Muscle layer of duodenum (tissue), 2 donors: ENCODE measurements at regions not wholly inside any gene's neighbourhood (a gene's known extent, or its start where the extent isn't known, plus 50 kb on each side); places are given as distances from the start of the nearest gene placed in this dataset.

Source experiments
- H3K27ac ChIP-seq: one replicate; pipeline ENCODE4 v1.7.0; 2013; ENCODE audit warnings: mild to moderate bottlenecking, low read length
- H3K27me3 ChIP-seq: one replicate; pipeline ENCODE4 v1.7.0; 2013; ENCODE audit warnings: low read depth, mild to moderate bottlenecking, control low read depth, low read length
- H3K36me3 ChIP-seq, 2 donors: one replicate each; pipeline ENCODE4 v1.7.0; 2013; ENCODE audit warnings: low read length in 2 of 2, control low read depth in 1 of 2, mild to moderate bottlenecking in 1 of 2; ENCODE audit not compliant: insufficient read depth in 2 of 2, control insufficient read depth in 1 of 2
- H3K4me1 ChIP-seq, 2 donors: one replicate each; pipeline ENCODE4 v1.7.0; 2013; ENCODE audit warnings: low read length in 2 of 2, mild to moderate bottlenecking in 2 of 2, control low read depth in 1 of 2, moderate library complexity in 1 of 2; ENCODE audit not compliant: insufficient read depth in 2 of 2, control insufficient read depth in 1 of 2
- H3K4me3 ChIP-seq, 2 donors: one replicate each; pipeline ENCODE4 v1.7.0; 2013; ENCODE audit warnings: low read length in 2 of 2, low read depth in 1 of 2, mild to moderate bottlenecking in 1 of 2
- H3K9me3 ChIP-seq, 2 donors: one replicate each; pipeline ENCODE4 v1.7.0; 2013; ENCODE audit warnings: low read length in 2 of 2, control low read depth in 1 of 2, mild to moderate bottlenecking in 1 of 2; ENCODE audit not compliant: control insufficient read depth in 1 of 2
- donor health status: healthy.

- H3K27me3 ChIP-seq, result no peaks in the 10 kb centered on the region
- H3K4me1 ChIP-seq, result no peaks in the 10 kb centered on the region
- H3K36me3 ChIP-seq, result no peaks in the 10 kb centered on the region
- no peaks in the 10 kb centered on the region for H3K9me3 ChIP-seq
- no peak overlapping the region for H3K27ac ChIP-seq
- H3K4me3 ChIP-seq, result no peak overlapping the region
Observed at GRCh38 chr2:103991591-103991990, 862.3 kb upstream of the POU3F3 start.

GRCh38 chr2:104004821-104005220 is 849.1 kb upstream of the POU3F3 start:
- Histone ChIP-seq H3K27ac (no peak overlapping the region), H3K27me3 (no peaks in the 10 kb centered on the region), H3K9me3 (no peaks in the 10 kb centered on the region)

GRCh38 chr2:104016801-104017200 is 837.1 kb upstream of the POU3F3 start:
- H3K27me3 ChIP-seq, result no peaks in the 10 kb centered on the region
- peaks cover 0 to 3% of the 10 kb centered on the region in 2 donors for H3K9me3 ChIP-seq

More at GRCh38 chr2:104004821-104005220, 849.1 kb upstream of the POU3F3 start:
- Histone ChIP-seq H3K36me3 (no peaks in the 10 kb centered on the region), H3K4me1 (no peaks in the 10 kb centered on the region), H3K4me3 (no peak overlapping the region)

GRCh38 chr2:104023306-104023705 is 830.6 kb upstream of the POU3F3 start:
- Histone ChIP-seq H3K4me3 (no peak overlapping the region), H3K9me3 (no peaks in the 10 kb centered on the region), H3K36me3 (no peaks in the 10 kb centered on the region), H3K4me1 (no peaks in the 10 kb centered on the region), H3K27me3 (no peaks in the 10 kb centered on the region), H3K27ac (no peak overlapping the region)

More at GRCh38 chr2:104016801-104017200, 837.1 kb upstream of the POU3F3 start:
- no peak overlapping the region for H3K27ac ChIP-seq
- H3K4me3 ChIP-seq, result no peak overlapping the region
- H3K4me1 ChIP-seq, result no peaks in the 10 kb centered on the region
- no peaks in the 10 kb centered on the region for H3K36me3 ChIP-seq

- Histone ChIP-seq H3K4me1 (no peaks in the 10 kb centered on the region), H3K4me3 (no peak overlapping the region), H3K36me3 (no peaks in the 10 kb centered on the region), H3K9me3 (no peaks in the 10 kb centered on the region), H3K27ac (no peak overlapping the region), H3K27me3 (no peaks in the 10 kb centered on the region)
Observed at GRCh38 chr2:104023765-104024164, 830.1 kb upstream of the POU3F3 start.

- no peaks in the 10 kb centered on the region for H3K27me3 ChIP-seq
- H3K4me3 ChIP-seq, result no peak overlapping the region
- no peaks in the 10 kb centered on the region for H3K9me3 ChIP-seq
- no peaks in the 10 kb centered on the region for H3K4me1 ChIP-seq
- no peak overlapping the region for H3K27ac ChIP-seq
- no peaks in the 10 kb centered on the region for H3K36me3 ChIP-seq
Observed at GRCh38 chr2:104025295-104025694, 828.6 kb upstream of the POU3F3 start.

- H3K4me3 ChIP-seq, result no peak overlapping the region
- H3K27ac ChIP-seq, result no peak overlapping the region
- no peaks in the 10 kb centered on the region for H3K27me3 ChIP-seq
- H3K36me3 ChIP-seq, result no peaks in the 10 kb centered on the region
- no peaks in the 10 kb centered on the region for H3K4me1 ChIP-seq
- H3K9me3 ChIP-seq, result no peaks in the 10 kb centered on the region
Observed at GRCh38 chr2:104026725-104027124, 827.2 kb upstream of the POU3F3 start.

GRCh38 chr2:104027321-104027720 is 826.6 kb upstream of the POU3F3 start:
- Histone ChIP-seq H3K9me3 (no peaks in the 10 kb centered on the region), H3K27ac (no peak overlapping the region), H3K27me3 (no peaks in the 10 kb centered on the region), H3K4me3 (no peak overlapping the region), H3K4me1 (no peaks in the 10 kb centered on the region), H3K36me3 (no peaks in the 10 kb centered on the region)

- Histone ChIP-seq H3K4me3 (no peak overlapping the region), H3K36me3 (no peaks in the 10 kb centered on the region), H3K27ac (no peak overlapping the region), H3K27me3 (no peaks in the 10 kb centered on the region), H3K9me3 (no peaks in the 10 kb centered on the region), H3K4me1 (no peaks in the 10 kb centered on the region)
Observed at GRCh38 chr2:104028061-104028460, 825.9 kb upstream of the POU3F3 start.

- Histone ChIP-seq H3K36me3 (no peaks in the 10 kb centered on the region), H3K9me3 (no peaks in the 10 kb centered on the region), H3K4me3 (no peak overlapping the region), H3K27me3 (no peaks in the 10 kb centered on the region), H3K4me1 (no peaks in the 10 kb centered on the region), H3K27ac (no peak overlapping the region)
Observed at GRCh38 chr2:104033399-104033798, 820.5 kb upstream of the POU3F3 start.

GRCh38 chr2:104040771-104041170 is 813.1 kb upstream of the POU3F3 start:
- no peak overlapping the region for H3K4me3 ChIP-seq
- H3K27me3 ChIP-seq, result no peaks in the 10 kb centered on the region
- H3K27ac ChIP-seq, result no peak overlapping the region
- no peaks in the 10 kb centered on the region for H3K36me3 ChIP-seq
- H3K9me3 ChIP-seq, result no peaks in the 10 kb centered on the region
- no peaks in the 10 kb centered on the region for H3K4me1 ChIP-seq

- no peaks in the 10 kb centered on the region for H3K27me3 ChIP-seq
Observed at GRCh38 chr2:104041351-104041750, 812.6 kb upstream of the POU3F3 start.

More at GRCh38 chr2:104041351-104041750, 812.6 kb upstream of the POU3F3 start:
- Histone ChIP-seq H3K27ac (no peak overlapping the region), H3K4me3 (no peak overlapping the region), H3K9me3 (no peaks in the 10 kb centered on the region), H3K4me1 (no peaks in the 10 kb centered on the region), H3K36me3 (no peaks in the 10 kb centered on the region)
